ENCODE measurements at regions not wholly inside any gene's neighbourhood (a gene's known extent, or its start where the extent isn't known, plus 50 kb on each side); places are given as distances from the start of the nearest gene placed in this dataset.

GRCh38 chr3:141669434-141669833, 68.7 kb upstream of the RNF7 start:
- Histone ChIP-seq H3K36me3 (no peaks in the 10 kb centered on the region), H3K27ac (no peak overlapping the region), H3K9me3 (no peaks in the 10 kb centered on the region), H3K4me3 (no peak overlapping the region), H3K4me1 (no peaks in the 10 kb centered on the region), H3K27me3 (ENCODE audit: low read depth) (no peaks in the 10 kb centered on the region)
- intact Hi-C loops (cut with DNase I) = loop anchor here (5.0 kb wide), 1 partner anchor 128 kb away; no protein-coding TSS in a partner anchor
- no peak for DNase-seq
- ATAC-seq = no peak
- TF ChIP-seq CTCF (IDR thresholded peaks at IDR 0.05) = no peak

GRCh38 chr3:141677701-141678100, 60.4 kb upstream of the RNF7 start:
- Histone ChIP-seq H3K4me3 (no peak overlapping the region), H3K27me3 (ENCODE audit: low read depth) (no peaks in the 10 kb centered on the region), H3K9me3 (no peaks in the 10 kb centered on the region), H3K36me3 (no peaks in the 10 kb centered on the region), H3K27ac (no peak overlapping the region), H3K4me1 (peaks cover 17% of the 10 kb centered on the region)
- TF ChIP-seq CTCF (IDR thresholded peaks at IDR 0.05) = no peak
- intact Hi-C loops (cut with DNase I) = no loop called here
- ATAC-seq = no peak
- no peak for DNase-seq

- DNase-seq = no peak
- H3K27ac ChIP-seq = peak overlapping the region; percentile 53
Measured at GRCh38 chr3:141680620-141681389, 57.3 kb upstream of the RNF7 start.

GRCh38 chr3:141681390-141681780, 56.7 kb upstream of the RNF7 start:
- H3K4me1 ChIP-seq = peaks cover 21% of the 10 kb centered on the region

More at GRCh38 chr3:141680620-141681389, 57.3 kb upstream of the RNF7 start:
- peak; percentile 47 to 58 for ATAC-seq
- no peaks in the 10 kb centered on the region for H3K36me3 ChIP-seq
- peaks cover 17% of the 10 kb centered on the region for H3K4me1 ChIP-seq
- no peak overlapping the region for H3K4me3 ChIP-seq
- no peaks in the 10 kb centered on the region for H3K9me3 ChIP-seq
- H3K27me3 ChIP-seq (ENCODE audit: low read depth) = no peaks in the 10 kb centered on the region
- TF ChIP-seq CTCF (IDR thresholded peaks at IDR 0.05) = no peak
- intact Hi-C loops (cut with DNase I) = no loop called here

GRCh38 chr3:141682007-141682406, 56.1 kb upstream of the RNF7 start:
- Histone ChIP-seq H3K27ac (no peak overlapping the region), H3K9me3 (no peaks in the 10 kb centered on the region), H3K4me3 (no peak overlapping the region), H3K27me3 (ENCODE audit: low read depth) (no peaks in the 10 kb centered on the region), H3K36me3 (no peaks in the 10 kb centered on the region), H3K4me1 (peaks cover 23% of the 10 kb centered on the region)
- DNase-seq (no peak), ATAC-seq (no peak)
- TF ChIP-seq CTCF (IDR thresholded peaks at IDR 0.05) = no peak
- intact Hi-C loops (cut with DNase I) = no loop called here

More at GRCh38 chr3:141681390-141681780, 56.7 kb upstream of the RNF7 start:
- no peak for TF ChIP-seq CTCF (IDR thresholded peaks at IDR 0.05)
- Histone ChIP-seq H3K4me3 (no peak overlapping the region), H3K27ac (no peak overlapping the region), H3K36me3 (no peaks in the 10 kb centered on the region), H3K27me3 (ENCODE audit: low read depth) (no peaks in the 10 kb centered on the region), H3K9me3 (no peaks in the 10 kb centered on the region)
- no peak for DNase-seq
- intact Hi-C loops (cut with DNase I) = no loop called here
- ATAC-seq = no peak
